OCI-LY3 (cell line): ENCODE measurements at regions not wholly inside any gene's neighbourhood (a gene's known extent, or its start where the extent isn't known, plus 50 kb on each side); places are given as distances from the start of the nearest gene placed in this dataset.

Source experiments
- EZH2phosphoT487 ChIP-seq: fragments of 200-600 bp; shearing (Covaris generic); IDR thresholded peaks from 2 replicates; pipeline ENCODE4 v1.6.1; 2018; ENCODE audit warnings: antibody characterized with exemption, mixed run types, low read depth
- TF ChIP-seq, protein P1 (sequence below): fragments of 200-600, 300-600 bp; sonication (generic); IDR thresholded peaks from 2 replicates; pipeline ENCODE4 v1.5.1; 2014; ENCODE audit warnings: antibody characterized with exemption, low read length, low read depth

DNA sequence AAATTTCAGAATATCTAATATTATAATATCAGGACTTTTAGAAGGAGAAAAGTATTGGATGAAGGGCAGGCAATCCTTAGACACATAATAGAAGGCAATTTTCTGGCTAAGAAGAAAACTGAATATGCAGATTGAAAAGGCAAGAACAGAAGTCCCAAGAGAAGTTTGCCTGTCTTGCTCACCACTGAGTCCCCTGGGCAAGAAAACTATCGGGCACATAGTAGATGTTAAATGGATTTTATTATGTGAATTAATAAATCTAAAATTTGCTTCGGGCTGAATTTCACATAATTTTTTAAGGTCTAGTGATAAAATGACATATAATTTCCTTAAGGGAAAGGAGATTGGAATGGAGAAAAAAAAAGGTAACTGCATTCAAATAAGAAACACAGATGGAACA, 380.9 kb upstream of the GRM3 start:
- TF ChIP-seq, protein P1, sequence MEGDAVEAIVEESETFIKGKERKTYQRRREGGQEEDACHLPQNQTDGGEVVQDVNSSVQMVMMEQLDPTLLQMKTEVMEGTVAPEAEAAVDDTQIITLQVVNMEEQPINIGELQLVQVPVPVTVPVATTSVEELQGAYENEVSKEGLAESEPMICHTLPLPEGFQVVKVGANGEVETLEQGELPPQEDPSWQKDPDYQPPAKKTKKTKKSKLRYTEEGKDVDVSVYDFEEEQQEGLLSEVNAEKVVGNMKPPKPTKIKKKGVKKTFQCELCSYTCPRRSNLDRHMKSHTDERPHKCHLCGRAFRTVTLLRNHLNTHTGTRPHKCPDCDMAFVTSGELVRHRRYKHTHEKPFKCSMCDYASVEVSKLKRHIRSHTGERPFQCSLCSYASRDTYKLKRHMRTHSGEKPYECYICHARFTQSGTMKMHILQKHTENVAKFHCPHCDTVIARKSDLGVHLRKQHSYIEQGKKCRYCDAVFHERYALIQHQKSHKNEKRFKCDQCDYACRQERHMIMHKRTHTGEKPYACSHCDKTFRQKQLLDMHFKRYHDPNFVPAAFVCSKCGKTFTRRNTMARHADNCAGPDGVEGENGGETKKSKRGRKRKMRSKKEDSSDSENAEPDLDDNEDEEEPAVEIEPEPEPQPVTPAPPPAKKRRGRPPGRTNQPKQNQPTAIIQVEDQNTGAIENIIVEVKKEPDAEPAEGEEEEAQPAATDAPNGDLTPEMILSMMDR: no peak
- TF ChIP-seq EZH2phosphoT487: no peak
